GM21825 (cell line): ENCODE measurements at regions not wholly inside any gene's neighbourhood (a gene's known extent, or its start where the extent isn't known, plus 50 kb on each side); places are given as distances from the start of the nearest gene placed in this dataset.

ENCODE experiments used
- ATAC-seq: cut with Tn5 transposase; IDR thresholded peaks from one replicate; pipeline ENCODE4 v1.9.1; 2021; ENCODE audit warnings: mild to moderate bottlenecking, moderate library complexity; ENCODE audit not compliant: unreplicated experiment

- no peak for ATAC-seq
Measured at GRCh38 chr2:155830351-155830750, 502.2 kb downstream of the NR4A2 start.

DNA sequence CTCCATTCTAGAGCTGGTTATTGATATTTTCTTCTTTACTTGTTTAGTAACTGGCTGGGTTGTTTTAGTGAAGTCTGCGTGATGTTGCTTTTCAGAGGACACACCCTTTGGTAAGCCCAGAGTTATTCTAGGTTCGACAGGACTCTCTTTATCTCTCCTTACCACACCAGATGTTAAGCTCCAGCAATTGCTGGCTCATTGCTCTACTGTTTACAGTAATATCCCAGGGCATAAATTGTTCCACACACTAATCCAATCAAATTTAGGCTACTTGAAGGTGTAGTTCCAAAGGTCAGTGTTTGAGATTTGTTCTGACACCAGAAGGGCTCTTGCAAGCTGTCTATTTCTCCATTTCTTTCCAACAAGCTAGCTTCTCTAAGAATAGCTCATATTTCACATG lies 506.6 kb downstream of the NR4A2 start:
- no peak for ATAC-seq

GRCh38 chr2:155815851-155816250 lies 516.7 kb downstream of the NR4A2 start:
- peak; percentile 86 for ATAC-seq

- no peak for ATAC-seq
Measured at GRCh38 chr2:155815275-155815674, 517.2 kb downstream of the NR4A2 start.

DNA sequence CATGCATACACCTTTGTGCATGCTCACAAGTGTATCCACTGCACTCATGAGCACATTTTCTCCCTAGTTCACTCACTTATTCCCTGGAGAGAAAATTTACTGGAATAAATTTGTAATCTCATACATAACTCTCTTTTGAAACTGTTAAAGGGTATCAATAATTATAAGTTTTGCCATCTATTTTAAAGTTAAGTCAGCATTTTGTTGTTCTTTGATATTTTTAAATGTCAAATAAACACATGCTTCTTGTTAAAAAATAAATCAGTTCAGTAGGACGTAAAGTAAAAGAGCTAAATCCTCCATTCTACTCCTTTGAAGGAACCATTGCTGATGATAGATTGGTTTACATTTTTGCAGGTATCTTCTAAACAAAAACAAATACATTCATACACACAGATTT lies 522.1 kb downstream of the NR4A2 start:
- no peak for ATAC-seq

GRCh38 chr2:155802888-155803287 lies 529.6 kb downstream of the NR4A2 start:
- ATAC-seq, result no peak

GRCh38 chr2:155792666-155793065 lies 539.9 kb downstream of the NR4A2 start:
- no peak for ATAC-seq

- ATAC-seq, result no peak
Measured at GRCh38 chr2:155770516-155770915, 562.0 kb downstream of the NR4A2 start.

- no peak for ATAC-seq
Measured at GRCh38 chr2:155766342-155767115, 566.0 kb downstream of the NR4A2 start.

GRCh38 chr2:155755481-155755880 lies 577.0 kb downstream of the NR4A2 start:
- no peak for ATAC-seq

DNA sequence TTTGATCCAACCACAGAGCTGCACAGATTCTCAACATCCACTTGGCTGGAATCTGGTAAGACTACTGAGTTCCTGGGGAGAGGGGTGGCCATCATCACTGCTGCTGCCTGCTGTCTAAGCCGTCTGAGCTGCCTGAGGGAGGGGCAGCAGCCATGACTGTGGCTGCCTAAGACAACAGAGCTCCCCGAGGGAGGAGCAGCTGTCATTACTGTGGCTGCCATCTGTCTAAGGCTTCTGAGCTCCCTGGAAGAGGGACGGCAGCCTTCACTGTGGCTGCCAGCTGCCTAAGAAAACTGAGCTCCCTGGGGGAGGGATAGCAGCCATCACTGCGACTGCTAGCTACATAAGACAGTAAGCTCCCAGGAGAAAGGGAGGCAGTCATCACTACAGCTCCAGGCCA lies 584.4 kb downstream of the NR4A2 start:
- ATAC-seq, result no peak

DNA sequence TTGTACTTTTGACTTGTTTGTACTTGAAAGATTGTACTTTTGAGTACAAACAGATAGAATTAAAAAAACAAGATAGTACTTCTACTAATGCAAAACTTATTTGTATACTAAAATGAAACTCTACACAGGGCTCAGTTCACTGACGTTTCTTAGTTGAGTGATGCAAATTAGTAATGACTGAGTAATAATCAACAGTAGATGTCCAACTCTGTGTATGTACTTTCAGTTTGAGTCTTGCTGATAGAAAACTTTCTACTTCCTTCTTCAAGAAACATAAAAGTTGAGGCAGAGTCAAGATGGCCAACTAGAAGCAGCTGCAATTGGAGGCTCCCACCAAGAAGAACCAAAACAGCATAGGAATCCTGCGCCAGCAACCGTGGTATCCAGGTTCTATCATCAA lies 585.0 kb downstream of the NR4A2 start:
- no peak for ATAC-seq

- ATAC-seq, result no peak
Measured at GRCh38 chr2:155733091-155733853, 599.2 kb downstream of the NR4A2 start.

DNA sequence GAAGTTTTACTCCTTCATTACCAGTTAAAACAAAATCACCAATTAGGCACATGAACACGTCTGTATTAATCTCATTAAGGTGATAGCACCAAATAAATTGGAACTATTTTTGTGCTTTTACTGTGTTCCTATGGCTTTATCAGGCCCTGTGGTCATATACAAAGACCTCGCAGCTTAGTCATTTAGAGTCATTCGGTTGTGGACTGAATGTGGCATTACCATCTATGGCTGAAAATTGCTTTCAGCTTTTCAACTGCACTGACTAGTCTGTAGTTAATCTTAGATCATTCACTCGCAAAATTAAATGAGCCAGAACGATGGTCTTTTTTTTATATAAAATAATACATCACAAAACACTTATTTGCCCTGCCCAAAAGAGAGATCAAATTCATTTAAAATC lies 601.7 kb downstream of the NR4A2 start:
- ATAC-seq, result no peak

GRCh38 chr2:155727187-155727895 lies 605.2 kb downstream of the NR4A2 start:
- ATAC-seq, result no peak

DNA sequence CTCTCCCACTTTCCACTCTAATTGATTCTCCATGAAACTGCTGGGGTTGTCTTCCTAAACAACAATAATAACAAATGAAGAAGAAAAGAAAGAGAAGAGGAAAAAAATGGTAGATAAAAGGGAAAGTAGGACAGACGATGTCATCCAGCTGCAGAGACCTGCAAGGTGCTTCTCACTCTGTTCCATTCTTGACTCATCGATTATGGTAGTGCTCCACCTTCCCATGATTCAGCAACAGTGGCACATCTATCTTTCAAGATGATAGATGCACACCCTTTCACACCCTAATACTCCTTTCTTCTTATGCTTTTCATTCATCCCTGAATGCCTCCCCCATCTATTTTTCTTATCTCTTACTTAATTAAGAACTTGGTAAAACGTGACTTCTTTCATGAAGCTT lies 610.2 kb downstream of the NR4A2 start:
- ATAC-seq, result no peak

- no peak for ATAC-seq
Measured at GRCh38 chr2:155715705-155716104, 616.8 kb downstream of the NR4A2 start.

DNA sequence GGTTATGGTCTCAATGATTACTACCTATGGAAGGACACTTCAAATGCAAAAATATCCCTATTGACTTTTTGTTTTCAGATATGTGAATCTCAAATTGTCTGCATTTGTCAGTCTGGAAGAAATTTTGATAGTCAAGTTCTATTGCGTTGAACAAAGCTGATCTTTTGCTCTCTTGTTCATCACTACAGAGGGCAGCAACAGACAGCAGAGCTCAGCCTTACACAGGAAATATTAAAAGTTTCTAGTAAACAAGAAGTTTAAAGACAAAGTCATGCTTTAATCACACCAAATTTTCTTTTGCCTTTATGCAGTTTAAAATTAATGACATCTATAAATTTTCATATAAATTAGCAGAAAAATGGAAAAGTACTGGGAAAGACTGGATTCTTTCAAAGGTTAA lies 617.5 kb downstream of the NR4A2 start:
- ATAC-seq, result no peak

DNA sequence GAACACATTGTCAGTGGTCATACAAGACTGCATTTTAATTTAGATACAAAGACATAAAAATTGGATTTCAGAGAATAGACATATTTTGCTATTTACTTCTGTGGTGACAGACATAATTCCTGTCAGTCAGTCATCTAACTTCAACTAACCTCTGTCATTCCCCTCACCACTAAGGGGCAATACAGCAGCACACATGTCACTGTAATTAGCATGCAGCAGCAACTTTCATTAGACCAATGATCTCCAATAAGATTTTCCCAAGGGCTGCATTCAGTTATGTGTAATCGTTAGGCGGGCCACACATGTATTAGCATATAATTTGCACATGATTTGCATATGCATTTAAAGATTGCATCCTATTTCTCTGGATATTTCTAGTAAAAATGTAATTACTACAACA lies 624.5 kb downstream of the NR4A2 start:
- no peak for ATAC-seq

GRCh38 chr2:155703917-155704316 lies 628.6 kb downstream of the NR4A2 start:
- no peak for ATAC-seq

GRCh38 chr2:155703048-155703447 lies 629.5 kb downstream of the NR4A2 start:
- no peak for ATAC-seq

- ATAC-seq, result no peak
Measured at GRCh38 chr2:155701721-155702120, 630.8 kb downstream of the NR4A2 start.
